GM18498 (cell line): ENCODE measurements at regions not wholly inside any gene's neighbourhood (a gene's known extent, or its start where the extent isn't known, plus 50 kb on each side); places are given as distances from the start of the nearest gene placed in this dataset.

Experiments used
- ATAC-seq: cut with Tn5 transposase; IDR thresholded peaks from one replicate; pipeline ENCODE4 v1.9.1; 2021; ENCODE audit warnings: mild to moderate bottlenecking, moderate library complexity; ENCODE audit not compliant: unreplicated experiment

- ATAC-seq, result no peak
Measured at GRCh38 chr1:193729429-193729828, 543.0 kb upstream of the B3GALT2 start.

GRCh38 chr1:193727850-193728249 lies 541.4 kb upstream of the B3GALT2 start:
- ATAC-seq, result no peak

DNA sequence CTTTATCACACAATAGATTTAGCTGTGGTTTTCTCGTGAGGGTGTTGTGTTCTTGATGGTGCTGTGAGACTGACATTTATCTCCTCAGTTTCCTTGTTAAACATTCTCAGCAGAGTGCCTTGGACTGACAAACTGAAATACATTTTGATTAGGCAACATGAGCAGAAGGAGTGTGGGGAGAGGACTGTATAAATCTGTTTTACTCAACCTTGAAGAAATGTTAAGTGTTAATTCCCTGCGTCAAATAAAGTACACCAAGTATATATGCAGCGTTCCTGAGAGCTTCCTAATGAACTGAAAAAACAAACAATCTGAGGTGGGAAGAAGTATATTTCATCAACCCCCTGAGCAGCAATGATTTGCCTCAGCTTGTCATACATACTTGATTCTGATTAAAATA lies 540.3 kb upstream of the B3GALT2 start:
- no peak for ATAC-seq

GRCh38 chr1:193712392-193712791 lies 526.0 kb upstream of the B3GALT2 start:
- ATAC-seq, result no peak

DNA sequence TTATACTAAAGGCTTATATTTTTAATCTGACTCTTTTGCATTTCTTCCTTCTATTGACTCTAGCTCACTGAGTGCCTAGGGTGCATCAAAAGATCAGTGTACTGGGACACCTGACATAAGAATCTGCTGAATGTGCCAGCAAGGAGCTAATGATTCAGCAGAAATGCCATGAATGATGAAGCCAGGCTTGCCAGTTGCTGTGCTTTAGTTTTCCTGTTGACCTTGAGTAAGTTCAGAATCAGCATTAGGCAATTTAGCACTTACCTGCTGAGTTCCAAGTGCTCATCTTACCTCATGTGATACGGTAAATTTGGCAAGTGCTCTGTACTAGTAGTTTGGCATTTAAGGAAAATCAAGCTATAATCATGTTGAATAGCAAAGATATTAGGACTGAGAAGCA lies 523.2 kb upstream of the B3GALT2 start:
- ATAC-seq, result no peak

DNA sequence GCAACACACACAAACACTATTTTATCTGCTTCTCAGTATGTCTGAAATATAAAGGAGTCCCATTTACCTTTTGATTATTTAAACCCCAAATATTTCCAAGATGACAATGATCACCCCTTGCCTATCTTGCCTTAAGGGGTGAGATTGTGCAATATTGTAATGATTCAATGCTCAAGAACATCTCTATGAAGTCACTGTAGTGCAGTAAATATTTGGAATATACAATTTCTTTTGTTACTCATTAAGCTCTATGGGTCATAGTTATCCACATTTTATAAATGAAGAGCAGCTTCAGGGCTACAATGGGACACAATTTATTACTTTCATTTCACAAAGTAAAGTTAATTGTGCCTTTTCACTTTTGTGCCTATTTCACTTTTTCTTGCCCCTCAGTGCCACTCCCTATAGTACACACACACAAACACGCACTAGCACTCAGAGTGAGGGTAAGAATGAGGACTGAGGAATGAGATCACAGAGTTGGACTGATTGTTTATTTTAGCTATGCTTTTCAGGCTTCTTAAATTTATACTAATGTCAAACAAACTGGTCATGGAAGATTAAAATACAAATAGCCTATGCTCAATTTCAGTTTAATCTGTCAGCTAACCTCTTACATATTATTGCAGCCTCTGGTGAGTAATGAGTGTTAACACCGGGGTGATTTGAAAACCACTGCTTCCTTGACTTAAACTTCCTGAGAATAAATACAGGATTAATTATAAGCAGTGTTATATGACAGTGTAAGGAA lies 521.0 kb upstream of the B3GALT2 start:
- no peak for ATAC-seq

DNA sequence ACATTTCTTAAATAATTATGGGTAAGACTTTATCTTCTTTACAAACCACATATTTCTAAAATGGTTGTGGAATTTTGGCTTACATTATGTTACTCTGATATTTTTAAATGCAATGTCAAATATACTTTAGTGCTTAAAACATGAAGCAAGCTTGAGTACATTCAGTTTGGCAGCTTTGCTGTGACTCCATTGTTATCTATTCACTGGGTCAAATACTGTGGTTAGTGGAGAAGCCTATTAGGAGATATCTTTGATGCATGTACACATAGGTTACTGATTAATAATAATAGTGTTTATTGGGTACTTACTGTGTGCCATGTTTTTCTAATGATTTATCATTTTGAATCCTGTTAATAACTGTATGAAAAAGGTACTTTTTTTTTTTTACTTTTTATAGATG lies 520.4 kb upstream of the B3GALT2 start:
- no peak for ATAC-seq

- no peak for ATAC-seq
Measured at GRCh38 chr1:193705554-193705981, 519.2 kb upstream of the B3GALT2 start.

DNA sequence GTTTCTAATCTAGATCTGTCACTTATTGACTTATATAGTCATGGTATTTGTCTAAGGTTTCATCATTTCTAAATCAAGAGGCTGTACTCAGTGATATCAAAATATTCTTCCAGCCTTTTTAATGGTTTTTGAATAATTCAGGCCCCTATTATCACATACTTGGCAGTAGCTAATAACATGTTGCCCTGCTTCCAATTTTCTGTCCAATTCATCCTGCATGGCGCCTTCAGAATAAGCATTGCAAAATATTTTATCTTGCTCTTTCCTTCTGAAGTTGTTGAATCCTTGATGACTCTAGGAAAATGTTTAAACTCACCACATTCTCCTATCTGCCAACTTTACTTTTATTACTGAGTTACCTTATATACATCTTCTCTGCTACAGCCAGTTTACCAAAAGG lies 517.2 kb upstream of the B3GALT2 start:
- no peak for ATAC-seq

- ATAC-seq, result no peak
Measured at GRCh38 chr1:193703121-193703520, 516.7 kb upstream of the B3GALT2 start.

DNA sequence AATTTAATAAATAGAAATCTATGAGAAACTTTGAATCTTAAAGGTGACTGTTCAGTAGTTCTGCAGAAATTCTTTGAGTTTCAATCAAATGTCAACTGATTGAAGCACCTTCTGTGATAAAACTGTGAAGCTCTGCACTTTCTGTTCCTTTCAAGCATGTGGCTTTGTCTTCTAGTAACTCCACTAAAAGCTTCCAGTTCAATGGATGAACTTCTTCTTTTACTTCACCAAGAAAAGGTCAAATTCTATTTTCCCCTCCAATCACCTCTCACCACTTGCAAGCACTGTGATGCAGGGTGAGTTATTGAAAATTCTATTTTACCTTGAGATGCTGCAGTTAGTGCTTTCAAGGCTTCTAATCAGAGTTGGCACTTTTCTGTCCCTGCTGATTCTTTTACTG lies 515.3 kb upstream of the B3GALT2 start:
- no peak for ATAC-seq

GRCh38 chr1:193700710-193701355 lies 514.4 kb upstream of the B3GALT2 start:
- ATAC-seq, result no peak

DNA sequence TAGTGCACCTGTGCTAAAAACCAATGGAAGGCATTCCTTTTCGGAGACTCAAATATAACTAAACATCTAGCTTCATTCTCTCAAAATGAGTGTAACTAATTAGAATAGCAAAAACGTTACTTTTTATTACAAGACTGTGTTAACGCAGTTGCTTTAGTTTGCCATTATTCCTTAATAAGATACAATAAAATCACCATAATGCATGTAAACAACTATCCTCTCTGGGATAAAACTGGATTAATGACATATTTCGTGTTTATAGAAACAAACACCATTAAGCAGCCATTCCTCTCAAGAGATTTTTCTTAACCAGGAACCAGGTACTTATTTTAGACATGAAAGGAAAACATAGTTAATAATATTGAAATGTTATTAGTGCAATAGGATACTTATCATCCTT lies 512.8 kb upstream of the B3GALT2 start:
- no peak for ATAC-seq

DNA sequence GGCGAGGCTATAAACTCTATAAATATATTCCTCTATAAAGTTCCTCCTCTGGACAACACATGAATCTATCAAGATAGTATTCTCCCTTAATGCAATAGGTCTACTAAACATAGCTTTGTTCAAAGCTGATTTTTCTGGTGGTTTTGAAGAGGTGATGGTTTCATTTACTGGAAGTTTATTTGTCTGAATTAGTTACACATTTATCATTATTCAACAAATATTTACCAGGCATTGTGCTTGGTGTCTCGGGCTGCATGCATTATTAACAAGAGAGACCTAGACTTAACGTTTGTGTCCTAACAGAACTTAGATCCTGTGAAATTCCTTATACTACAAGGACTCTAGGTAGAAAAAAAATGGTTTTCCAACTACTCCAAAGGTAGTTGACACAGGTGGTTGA lies 511.4 kb upstream of the B3GALT2 start:
- no peak for ATAC-seq

- no peak for ATAC-seq
Measured at GRCh38 chr1:193697115-193697762, 510.8 kb upstream of the B3GALT2 start.

GRCh38 chr1:193694741-193695140 lies 508.3 kb upstream of the B3GALT2 start:
- no peak for ATAC-seq

DNA sequence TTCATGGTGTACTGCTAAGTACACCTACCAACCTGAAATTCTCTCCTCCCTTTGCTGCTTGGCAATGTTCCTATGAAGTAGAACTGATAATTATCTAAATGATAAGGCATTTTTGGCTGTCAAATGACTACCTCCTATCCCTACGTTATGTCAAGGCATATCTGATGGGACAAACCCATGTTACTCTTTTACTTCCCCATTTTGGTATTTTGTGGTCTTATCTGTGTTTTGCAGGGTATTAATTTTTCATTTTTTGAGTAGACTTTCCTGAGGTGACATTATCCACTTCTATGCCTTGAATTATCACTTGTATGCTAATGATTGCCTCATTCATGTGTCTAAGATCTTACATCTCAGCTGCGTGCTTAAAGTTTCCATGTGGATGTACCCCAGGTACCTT lies 499.6 kb upstream of the B3GALT2 start:
- ATAC-seq, result no peak

GRCh38 chr1:193681422-193681821 lies 495.0 kb upstream of the B3GALT2 start:
- no peak for ATAC-seq

GRCh38 chr1:193680924-193681316 lies 494.5 kb upstream of the B3GALT2 start:
- no peak for ATAC-seq

GRCh38 chr1:193680247-193680923 lies 494.0 kb upstream of the B3GALT2 start:
- ATAC-seq, result no peak

GRCh38 chr1:193677874-193678273 lies 491.5 kb upstream of the B3GALT2 start:
- no peak for ATAC-seq
